HCT116 (cell line): ENCODE measurements at regions not wholly inside any gene's neighbourhood (a gene's known extent, or its start where the extent isn't known, plus 50 kb on each side); places are given as distances from the start of the nearest gene placed in this dataset.

Experiments
- ATAC-seq: fragments of 200-7000 bp; cut with Tn5 transposase; 2 replicates; pipeline ENCODE4 v1.9.1; 2020; ENCODE audit warnings: mild to moderate bottlenecking, moderate library complexity
- BruUV-seq: library from RNA; stranded (reverse); fragments of 400-500 nt; replicated peaks from 2 replicates; lab custom pipeline; 2021; lab: Mats Ljungman, UMichigan
- CTCF ChIA-PET: fragments of 300-600 bp; sonication (Branson Sonifier 250); formaldehyde crosslinking; loops from one replicate; lab custom pipeline; 2021; ENCODE audit warnings: antibody characterized with exemption; lab: Charles Lee
- POLR2A ChIA-PET: fragments of 300-600, 350-600 bp; sonication (Branson Sonifier 250); formaldehyde crosslinking; loops from one replicate; lab custom pipeline; 2021; ENCODE audit warnings: antibody characterized with exemption; lab: Charles Lee
- RAD21 ChIA-PET, 2 experiments: fragments of 300-600 bp; sonication (Branson Sonifier 250); formaldehyde crosslinking; loops; one replicate each; lab custom pipeline; 2023; ENCODE audit warnings: low total read pairs in 2 of 2; ENCODE audit not compliant: uncharacterized antibody in 2 of 2, unreplicated experiment in 2 of 2, low non-redundant PET in 1 of 2; lab: Charles Lee
- DNase-seq: peaks from one replicate; pipeline ENCODE4 v3.0.0-alpha.2; 2010; ENCODE audit warnings: low read depth, low spot score
- H2AFZ ChIP-seq: fragments of 200-600 bp; shearing (Covaris generic), sonication (generic); 2 replicates; pipeline ENCODE4 v1.6.1; 2017; ENCODE audit warnings: low read depth, mixed run types, mixed read lengths, antibody characterized with exemption, low read length; ENCODE audit not compliant: poor library complexity, severe bottlenecking
- H3K27ac ChIP-seq: 2 replicates; pipeline ENCODE4 v1.5.1; 2012; ENCODE audit warnings: low read depth, low read length
- H3K27me3 ChIP-seq: fragments of 200-600 bp; sonication (generic); 2 replicates; pipeline ENCODE4 v1.6.1; 2016; ENCODE audit warnings: mixed run types, low read length, mixed read lengths; ENCODE audit not compliant: insufficient read depth
- H3K36me3 ChIP-seq, 2 experiments: fragments of 200-500 bp in 1 of 2; fragments of 200-600 bp in 1 of 2; sonication (Bioruptor generic) in 1 of 2; sonication (generic) in 1 of 2; 2 replicates each; pipeline versions ENCODE4 v1.5.1 to v1.6.1; 2014 to 2016; ENCODE audit warnings: low read length in 2 of 2, inconsistent platforms in 1 of 2, mixed read lengths in 1 of 2, mixed run types in 1 of 2; ENCODE audit not compliant: insufficient read depth in 2 of 2, control insufficient read depth in 1 of 2
- H3K4me1 ChIP-seq, 2 experiments: fragments of 200-600 bp in 1 of 2; sonication (generic) in 1 of 2; 2 replicates each; pipeline versions ENCODE4 v1.5.1 to v1.6.1; 2012 to 2017; ENCODE audit warnings: low read length in 2 of 2, inconsistent platforms in 1 of 2, mild to moderate bottlenecking in 1 of 2, mixed read lengths in 1 of 2, mixed run types in 1 of 2, moderate library complexity in 1 of 2; ENCODE audit not compliant: insufficient read depth in 2 of 2, control insufficient read depth in 1 of 2
- H3K4me2 ChIP-seq: fragments of 200-600 bp; sonication (generic); 2 replicates; pipeline ENCODE4 v1.6.1; 2017; ENCODE audit warnings: mixed run types, low read length, mixed read lengths
- H3K4me3 ChIP-seq, 2 experiments: fragments of 200-600 bp in 1 of 2; sonication (generic) in 1 of 2; replicated peaks in 1 of 2; 2 replicates each; pipeline ENCODE4 v1.5.1; 2011 to 2016; ENCODE audit warnings: low read length in 2 of 2, control low read depth in 1 of 2, low read depth in 1 of 2, mild to moderate bottlenecking in 1 of 2, mixed read lengths in 1 of 2, mixed run types in 1 of 2
- H3K79me2 ChIP-seq: fragments of 200-600 bp; sonication (generic); 2 replicates; pipeline ENCODE4 v1.6.1; 2017; ENCODE audit warnings: mild to moderate bottlenecking, mixed run types, low read length, moderate library complexity, mixed read lengths; ENCODE audit not compliant: insufficient read depth
- H3K9ac ChIP-seq: fragments of 200-600 bp; sonication (generic); 2 replicates; pipeline ENCODE4 v1.6.1; 2016; ENCODE audit warnings: low read length, mixed read lengths
- H3K9me2 ChIP-seq: fragments of 200-600 bp; sonication (generic), shearing (Covaris generic); 2 replicates; pipeline ENCODE4 v1.6.1; 2017; ENCODE audit warnings: mixed run types, mild to moderate bottlenecking, moderate library complexity; ENCODE audit not compliant: insufficient read depth
- H3K9me3 ChIP-seq, 2 experiments: fragments of 200-500 bp in 1 of 2; fragments of 200-600 bp in 1 of 2; sonication (Bioruptor generic) in 1 of 2; sonication (generic) in 1 of 2; 2 replicates each; pipeline ENCODE4 v1.6.1; 2014 to 2017; ENCODE audit warnings: low read length in 2 of 2, mixed read lengths in 2 of 2, inconsistent platforms in 1 of 2, low read depth in 1 of 2, mild to moderate bottlenecking in 1 of 2, mixed run types in 1 of 2, moderate library complexity in 1 of 2; ENCODE audit not compliant: control insufficient read depth in 1 of 2, insufficient read depth in 1 of 2
- H4K20me1 ChIP-seq: fragments of 200-600 bp; sonication (generic), shearing (Covaris generic); 2 replicates; pipeline ENCODE4 v1.6.1; 2017; ENCODE audit warnings: mixed run types, mild to moderate bottlenecking, moderate library complexity; ENCODE audit not compliant: insufficient read depth
- CBX3 ChIP-seq: IDR thresholded peaks from 2 replicates; pipeline ENCODE4 v1.6.1; 2012; ENCODE audit warnings: low read depth
- CEBPB ChIP-seq: IDR thresholded peaks from 2 replicates; pipeline ENCODE4 v1.6.1; 2012; ENCODE audit warnings: low read depth
- EGR1 ChIP-seq: IDR thresholded peaks from 2 replicates; pipeline ENCODE4 v1.6.1; 2012; ENCODE audit warnings: low read depth
- ELF1 ChIP-seq: IDR thresholded peaks from 2 replicates; pipeline ENCODE4 v1.6.1; 2012; ENCODE audit warnings: low read depth, borderline replicate concordance
- EZH2 ChIP-seq: fragments of 200-600 bp; sonication (generic); IDR thresholded peaks from 2 replicates; pipeline ENCODE4 v1.6.1; 2017; ENCODE audit warnings: antibody characterized with exemption, mixed run types
- EZH2phosphoT487 ChIP-seq: fragments of 200-600 bp; IDR thresholded peaks from 2 replicates; pipeline ENCODE4 v1.6.1; 2018; ENCODE audit warnings: antibody characterized with exemption, borderline replicate concordance
- JUND ChIP-seq: IDR thresholded peaks from 2 replicates; pipeline ENCODE4 v1.6.1; 2012
- POLR2AphosphoS5 ChIP-seq: IDR thresholded peaks from 2 replicates; pipeline ENCODE4 v1.6.1; 2011; ENCODE audit warnings: mild to moderate bottlenecking, low read depth, low read length, moderate library complexity
- SIN3A ChIP-seq: IDR thresholded peaks from 2 replicates; pipeline ENCODE4 v1.6.1; 2012; ENCODE audit warnings: low read depth
- SP1 ChIP-seq: IDR thresholded peaks from 2 replicates; pipeline ENCODE4 v1.6.1; 2012; ENCODE audit warnings: low read depth
- TCF7L2 ChIP-seq: IDR thresholded peaks from 2 replicates; pipeline ENCODE4 v1.7.0; 2011; ENCODE audit warnings: borderline replicate concordance, inconsistent platforms; ENCODE audit not compliant: insufficient read depth, insufficient read length; ENCODE audit errors: extremely low read depth
- YY1 ChIP-seq: IDR thresholded peaks from 2 replicates; pipeline ENCODE4 v1.6.1; 2011; ENCODE audit warnings: low read length, low read depth, moderate library complexity, mild to moderate bottlenecking; ENCODE audit not compliant: insufficient replicate concordance; ENCODE audit errors: extremely low read depth
- ZFX ChIP-seq: fragments of 450-650 bp; IDR thresholded peaks from 2 replicates; pipeline ENCODE4 v1.6.1; 2017
- ZNF274 ChIP-seq: fragments of 200-500 bp; sonication (Bioruptor generic); IDR thresholded peaks from 2 replicates; pipeline ENCODE4 v1.6.1; 2014; ENCODE audit warnings: mild to moderate bottlenecking, low read depth, low read length, inconsistent platforms
- intact Hi-C: fragments of 100-400 bp; cut with micrococcal nuclease; formaldehyde crosslinking; loops from 2 replicates; pipeline ENCODE4 v1.10.0; 2022
- TF ChIP-seq, protein P1 (sequence below), 3 experiments: fragments of 200-600 bp in 1 of 3; sonication (generic) in 1 of 3; IDR thresholded peaks in 2 of 3; conservative IDR thresholded peaks in 1 of 3; 2 replicates each; pipeline ENCODE4 v1.5.1; 2012 to 2017; ENCODE audit warnings: low read depth in 2 of 3, low read length in 2 of 3, antibody characterized with exemption in 1 of 3, borderline replicate concordance in 1 of 3, control low read depth in 1 of 3, mild to moderate bottlenecking in 1 of 3, mixed read lengths in 1 of 3, mixed run types in 1 of 3, moderate library complexity in 1 of 3; ENCODE audit not compliant: insufficient read depth in 1 of 3
- TF ChIP-seq, protein P2 (sequence below): IDR thresholded peaks from 2 replicates; pipeline ENCODE4 v1.6.1; 2012

DNA sequence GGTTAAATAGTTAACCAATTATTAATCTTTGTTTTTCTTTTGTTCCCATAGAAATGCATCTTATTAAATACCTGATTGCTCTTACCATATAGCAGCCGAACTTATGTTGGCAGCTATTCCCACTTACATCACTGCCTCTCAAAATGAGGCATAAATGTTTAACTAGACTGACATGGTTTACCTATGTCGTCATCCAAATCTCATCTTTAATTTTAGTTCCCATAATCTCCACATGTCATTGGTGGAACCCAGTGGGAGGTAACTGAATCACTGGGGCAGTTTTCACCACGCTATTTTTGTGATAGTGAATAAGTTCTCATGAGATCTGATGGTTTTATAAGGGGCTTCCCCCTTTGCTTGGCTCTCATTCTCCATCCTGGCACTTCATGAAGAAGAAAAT, 499.2 kb upstream of the ATP2B1 start (continued):
- TF ChIP-seq, protein P1, sequence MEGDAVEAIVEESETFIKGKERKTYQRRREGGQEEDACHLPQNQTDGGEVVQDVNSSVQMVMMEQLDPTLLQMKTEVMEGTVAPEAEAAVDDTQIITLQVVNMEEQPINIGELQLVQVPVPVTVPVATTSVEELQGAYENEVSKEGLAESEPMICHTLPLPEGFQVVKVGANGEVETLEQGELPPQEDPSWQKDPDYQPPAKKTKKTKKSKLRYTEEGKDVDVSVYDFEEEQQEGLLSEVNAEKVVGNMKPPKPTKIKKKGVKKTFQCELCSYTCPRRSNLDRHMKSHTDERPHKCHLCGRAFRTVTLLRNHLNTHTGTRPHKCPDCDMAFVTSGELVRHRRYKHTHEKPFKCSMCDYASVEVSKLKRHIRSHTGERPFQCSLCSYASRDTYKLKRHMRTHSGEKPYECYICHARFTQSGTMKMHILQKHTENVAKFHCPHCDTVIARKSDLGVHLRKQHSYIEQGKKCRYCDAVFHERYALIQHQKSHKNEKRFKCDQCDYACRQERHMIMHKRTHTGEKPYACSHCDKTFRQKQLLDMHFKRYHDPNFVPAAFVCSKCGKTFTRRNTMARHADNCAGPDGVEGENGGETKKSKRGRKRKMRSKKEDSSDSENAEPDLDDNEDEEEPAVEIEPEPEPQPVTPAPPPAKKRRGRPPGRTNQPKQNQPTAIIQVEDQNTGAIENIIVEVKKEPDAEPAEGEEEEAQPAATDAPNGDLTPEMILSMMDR (IDR thresholded peaks at IDR 0.05 in 2 of 3, conservative IDR thresholded peaks at IDR 0.05 in 1 of 3; ENCODE audit: borderline replicate concordance in 1 of 3, insufficient read depth in 1 of 3, low read depth in 2 of 3, low read length in 2 of 3) = no peak
- no peak for TF ChIP-seq CEBPB
- TF ChIP-seq TCF7L2 = no peak
- TF ChIP-seq EZH2 = no peak
- no peak for TF ChIP-seq JUND

DNA sequence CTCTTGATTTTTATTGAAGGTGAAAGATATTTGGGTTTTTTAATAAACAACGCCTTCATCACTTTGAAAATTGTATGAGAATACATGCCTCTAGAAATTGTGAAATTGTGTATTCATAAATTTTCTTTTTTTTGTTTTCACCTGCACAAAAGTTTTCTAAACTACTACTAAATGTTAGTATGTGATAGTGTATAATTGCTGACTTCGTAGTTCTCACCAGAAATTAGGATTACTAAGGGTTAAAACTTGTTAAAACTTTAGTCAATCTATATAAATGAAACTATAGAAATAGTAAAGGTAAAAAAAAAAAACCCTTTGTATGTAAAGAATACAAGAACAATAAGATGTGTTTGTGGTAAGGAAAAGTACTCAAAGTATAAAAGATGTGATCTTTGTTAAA, 496.5 kb upstream of the ATP2B1 start:
- H4K20me1 ChIP-seq = no peaks in the 10 kb centered on the region
- no peaks in the 10 kb centered on the region for H3K36me3 ChIP-seq
- intact Hi-C loops = no loop called here
- H3K4me3 ChIP-seq = no peak overlapping the region
- no peak overlapping the region for H3K9ac ChIP-seq
- no peaks in the 10 kb centered on the region for H3K4me1 ChIP-seq
- H3K9me3 ChIP-seq = 0 out of 4 replicates have a peak, but pooled peaks cover 0 to 6% of the 10 kb centered on the region in 2 experiments
- no peak overlapping the region for H3K27ac ChIP-seq
- CTCF ChIA-PET = no interaction called here
- TF ChIP-seq ELF1 = no peak
- no peak for TF ChIP-seq EGR1
- TF ChIP-seq EZH2 = no peak
- TF ChIP-seq CBX3 = no peak
- no peak for TF ChIP-seq ZFX
- TF ChIP-seq, protein P2, sequence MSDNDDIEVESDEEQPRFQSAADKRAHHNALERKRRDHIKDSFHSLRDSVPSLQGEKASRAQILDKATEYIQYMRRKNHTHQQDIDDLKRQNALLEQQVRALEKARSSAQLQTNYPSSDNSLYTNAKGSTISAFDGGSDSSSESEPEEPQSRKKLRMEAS = no peak
- TF ChIP-seq YY1 = no peak
- TF ChIP-seq EZH2phosphoT487 = no peak
- no peak for TF ChIP-seq ZNF274
- TF ChIP-seq SP1 = no peak
- TF ChIP-seq POLR2AphosphoS5 = no peak
- TF ChIP-seq SIN3A = no peak
- TF ChIP-seq TCF7L2 = no peak
- TF ChIP-seq, all 23 proteins: peak for 0
- POLR2A ChIA-PET = no interaction called here
- Histone ChIP-seq H3K4me2 (no peak overlapping the region), H3K79me2 (no peaks in the 10 kb centered on the region), H3K27me3 (no peaks in the 10 kb centered on the region), H3K9me2 (0 out of 2 replicates have a peak, but pooled peaks cover 3% of the 10 kb centered on the region), H2AFZ (no peak overlapping the region)
- RAD21 ChIA-PET = no interaction called here
- no TSS peak for BruUV-seq
- ATAC-seq = no peak
- no peak for DNase-seq
